Esophagus muscularis mucosa (tissue), 4 donors: ENCODE measurements at regions not wholly inside any gene's neighbourhood (a gene's known extent, or its start where the extent isn't known, plus 50 kb on each side); places are given as distances from the start of the nearest gene placed in this dataset.

Experiments
- CTCF ChIP-seq, 3 experiments: fragments of 200-600 bp in 2 of 3; fragments of 450-650 bp in 1 of 3; sonication (generic) in 2 of 3; IDR thresholded peaks; one replicate each; pipeline ENCODE4 v1.5.1; 2017 to 2019; ENCODE audit warnings: antibody characterized with exemption in 3 of 3, mild to moderate bottlenecking in 2 of 3, moderate library complexity in 1 of 3
- EP300 ChIP-seq: sonication (generic); formaldehyde crosslinking; IDR thresholded peaks from one replicate; pipeline ENCODE4 v1.6.1; 2017; ENCODE audit warnings: antibody characterized with exemption
- POLR2A ChIP-seq: fragments of 450-650 bp; IDR thresholded peaks from one replicate; pipeline ENCODE4 v1.6.1; 2017; ENCODE audit warnings: antibody characterized with exemption, moderate library complexity, mild to moderate bottlenecking, low read depth

GRCh38 chr6:117168296-117169063, 96.9 kb upstream of the VGLL2 start:
- TF ChIP-seq CTCF (IDR thresholded peaks at IDR 0.05) = no peak
- TF ChIP-seq POLR2A = no peak
- TF ChIP-seq EP300 = no peak
